GM12873 (cell line): ENCODE measurements at regions not wholly inside any gene's neighbourhood (a gene's known extent, or its start where the extent isn't known, plus 50 kb on each side); places are given as distances from the start of the nearest gene placed in this dataset.

Source experiments
- CTCF ChIP-seq: IDR thresholded peaks from 2 replicates; pipeline ENCODE4 v1.5.1; 2012; ENCODE audit warnings: low read depth, mild to moderate bottlenecking, moderate library complexity, low read length, control low read depth; ENCODE audit not compliant: insufficient read depth; ENCODE audit errors: missing control alignments

GRCh38 chr5:100706776-100707175, 171.6 kb downstream of the FAM174A start:
- TF ChIP-seq CTCF = peak; percentile 34

- TF ChIP-seq CTCF = no peak
Measured at GRCh38 chr5:100708645-100709171, 173.5 kb downstream of the FAM174A start.

- no peak for TF ChIP-seq CTCF
Measured at GRCh38 chr5:100709771-100710170, 174.6 kb downstream of the FAM174A start.

- TF ChIP-seq CTCF = no peak
Measured at GRCh38 chr5:100722657-100723056, 180.4 kb downstream of the ST8SIA4 start.

- TF ChIP-seq CTCF = no peak
Measured at GRCh38 chr5:100723229-100723628, 179.9 kb downstream of the ST8SIA4 start.

GRCh38 chr5:100726116-100726515, 177.0 kb downstream of the ST8SIA4 start:
- no peak for TF ChIP-seq CTCF

GRCh38 chr5:100731768-100732167, 171.3 kb downstream of the ST8SIA4 start:
- no peak for TF ChIP-seq CTCF
